Activated naive CD4-positive, alpha-beta T cell treated with anti-CD3 and anti-CD28 coated beads for 36 hours (primary cell): ENCODE measurements at regions not wholly inside any gene's neighbourhood (a gene's known extent, or its start where the extent isn't known, plus 50 kb on each side); places are given as distances from the start of the nearest gene placed in this dataset.

Experiments
- CTCF ChIA-PET: fragments of 350-600 bp; sonication (Branson Sonifier 250); formaldehyde crosslinking; loops from one replicate; lab custom pipeline; 2021; ENCODE audit warnings: antibody characterized with exemption; lab: Charles Lee
- DNase-seq: peaks from one replicate; pipeline ENCODE4 v3.0.0-alpha.2; 2020
- H3K27ac Mint-ChIP-seq: one replicate; pipeline ENCODE4 v1.8.0; 2021; ENCODE audit warnings: mild to moderate bottlenecking, mixed read lengths
- H3K27me3 Mint-ChIP-seq: one replicate; pipeline ENCODE4 v1.8.0; 2021; ENCODE audit warnings: low read depth, mixed read lengths
- H3K36me3 Mint-ChIP-seq: one replicate; pipeline ENCODE4 v1.8.0; 2021; ENCODE audit warnings: low read depth, mixed read lengths
- H3K4me1 Mint-ChIP-seq: one replicate; pipeline ENCODE4 v1.8.0; 2021; ENCODE audit warnings: low read depth, mixed read lengths
- H3K4me3 Mint-ChIP-seq: one replicate; pipeline ENCODE4 v1.8.0; 2021; ENCODE audit warnings: mild to moderate bottlenecking, moderate library complexity, mixed read lengths
- H3K9me3 Mint-ChIP-seq: one replicate; pipeline ENCODE4 v1.8.0; 2021; ENCODE audit warnings: mixed read lengths
- intact Hi-C: fragments of 100-400 bp; cut with micrococcal nuclease; formaldehyde crosslinking; loops from one replicate; pipeline ENCODE4 v1.15.1; 2023

- Mint-ChIP-seq H3K27me3 (peaks cover 17% of the 10 kb centered on the region), H3K9me3 (no peaks in the 10 kb centered on the region), H3K4me3 (no peak overlapping the region), H3K27ac (no peak overlapping the region), H3K4me1 (peaks cover 2% of the 10 kb centered on the region), H3K36me3 (no peaks in the 10 kb centered on the region)
- CTCF ChIA-PET: no interaction called here
- intact Hi-C loops: no loop called here
- no peak for DNase-seq
Measured at GRCh38 chr5:1934801-1935429, 52.2 kb upstream of the IRX4 start.

- DNase-seq: no peak
- CTCF ChIA-PET: no interaction called here
- H3K27ac Mint-ChIP-seq: no peak overlapping the region
- H3K27me3 Mint-ChIP-seq: peaks cover 17% of the 10 kb centered on the region
- intact Hi-C loops: no loop called here
- peaks cover 2% of the 10 kb centered on the region for H3K4me1 Mint-ChIP-seq
- H3K9me3 Mint-ChIP-seq: no peaks in the 10 kb centered on the region
- H3K4me3 Mint-ChIP-seq: no peak overlapping the region
- H3K36me3 Mint-ChIP-seq: no peaks in the 10 kb centered on the region
Measured at GRCh38 chr5:1934056-1934394, 51.3 kb upstream of the IRX4 start.

- intact Hi-C loops: no loop called here
- CTCF ChIA-PET: no interaction called here
Measured at GRCh38 chr5:1933364-1934055, 50.8 kb upstream of the IRX4 start.

More at GRCh38 chr5:1933364-1934055, 50.8 kb upstream of the IRX4 start:
- H3K27me3 Mint-ChIP-seq: peaks cover 17% of the 10 kb centered on the region
- no peak overlapping the region for H3K4me3 Mint-ChIP-seq
- no peaks in the 10 kb centered on the region for H3K36me3 Mint-ChIP-seq
- H3K9me3 Mint-ChIP-seq: no peaks in the 10 kb centered on the region
- no peak overlapping the region for H3K27ac Mint-ChIP-seq
- peaks cover 2% of the 10 kb centered on the region for H3K4me1 Mint-ChIP-seq
- no peak for DNase-seq
